WI38 (cell line): ENCODE measurements at regions not wholly inside any gene's neighbourhood (a gene's known extent, or its start where the extent isn't known, plus 50 kb on each side); places are given as distances from the start of the nearest gene placed in this dataset.
"Not testable (repeated sequence)": the region's sequence is repeated elsewhere in the genome, so short reads cannot be mapped to it uniquely, and the experiment has no call there.

ENCODE experiments used
- H3K4me3 ChIP-seq: 2 replicates; pipeline ENCODE4 v1.5.1; 2011; ENCODE audit warnings: low read depth, mild to moderate bottlenecking, control low read depth, low read length
- CTCF ChIP-seq: IDR thresholded peaks from 2 replicates; pipeline ENCODE4 v1.5.1; 2012; ENCODE audit warnings: low read depth, mild to moderate bottlenecking, control low read depth, low read length

- no peak for TF ChIP-seq CTCF
- H3K4me3 ChIP-seq: no peak overlapping the region
These were observed 487.8 kb upstream of the DPP6 start for GRCh38 chr7:153564391-153564790.

- no peak for TF ChIP-seq CTCF
These were observed 485.9 kb upstream of the DPP6 start for GRCh38 chr7:153566324-153566723.

GRCh38 chr7:153567426-153567825, 484.8 kb upstream of the DPP6 start:
- no peak for TF ChIP-seq CTCF
- H3K4me3 ChIP-seq: no peak overlapping the region

More at GRCh38 chr7:153566324-153566723, 485.9 kb upstream of the DPP6 start:
- no peak overlapping the region for H3K4me3 ChIP-seq

GRCh38 chr7:153569520-153569919, 482.7 kb upstream of the DPP6 start:
- H3K4me3 ChIP-seq: not testable (repeated sequence)

GRCh38 chr7:153576096-153576495, 476.1 kb upstream of the DPP6 start:
- H3K4me3 ChIP-seq: no peak overlapping the region
- TF ChIP-seq CTCF: no peak

- TF ChIP-seq CTCF: no peak
These were observed 470.8 kb upstream of the DPP6 start for GRCh38 chr7:153581419-153581818.

GRCh38 chr7:153584132-153584531, 468.1 kb upstream of the DPP6 start:
- H3K4me3 ChIP-seq: no peak overlapping the region
- TF ChIP-seq CTCF: no peak

More at GRCh38 chr7:153581419-153581818, 470.8 kb upstream of the DPP6 start:
- H3K4me3 ChIP-seq: no peak overlapping the region

- no peak for TF ChIP-seq CTCF
- no peak overlapping the region for H3K4me3 ChIP-seq
These were observed 463.6 kb upstream of the DPP6 start for GRCh38 chr7:153588586-153588985.
